ENCODE measurements at regions not wholly inside any gene's neighbourhood (a gene's known extent, or its start where the extent isn't known, plus 50 kb on each side); places are given as distances from the start of the nearest gene placed in this dataset.

- no peak for DNase-seq
Measured at GRCh38 chr1:199678771-199679170, 348.7 kb upstream of the NR5A2 start.

- DNase-seq, result no peak
Measured at GRCh38 chr1:199682081-199682480, 345.4 kb upstream of the NR5A2 start.

- no peak for DNase-seq
Measured at GRCh38 chr1:199684686-199685273, 342.7 kb upstream of the NR5A2 start.

GRCh38 chr1:199685369-199685768, 342.1 kb upstream of the NR5A2 start:
- no peak for DNase-seq

GRCh38 chr1:199687321-199687720, 340.2 kb upstream of the NR5A2 start:
- no peak for DNase-seq

- no peak for DNase-seq
Measured at GRCh38 chr1:199688133-199688676, 339.3 kb upstream of the NR5A2 start.

- DNase-seq, result no peak
Measured at GRCh38 chr1:199688774-199689173, 338.7 kb upstream of the NR5A2 start.

- DNase-seq, result no peak
Measured at GRCh38 chr1:199690496-199690895, 337.0 kb upstream of the NR5A2 start.

GRCh38 chr1:199691540-199691939, 336.0 kb upstream of the NR5A2 start:
- no peak for DNase-seq

GRCh38 chr1:199693724-199694123, 333.8 kb upstream of the NR5A2 start:
- DNase-seq, result no peak

- DNase-seq, result no peak
Measured at GRCh38 chr1:199696225-199696624, 331.3 kb upstream of the NR5A2 start.

GRCh38 chr1:199698222-199698621, 329.3 kb upstream of the NR5A2 start:
- no peak for DNase-seq

- DNase-seq, result no peak
Measured at GRCh38 chr1:199700551-199700950, 327.0 kb upstream of the NR5A2 start.

- DNase-seq, result no peak
Measured at GRCh38 chr1:199701726-199702125, 325.8 kb upstream of the NR5A2 start.

- DNase-seq, result no peak
Measured at GRCh38 chr1:199704231-199704630, 323.3 kb upstream of the NR5A2 start.

- no peak for DNase-seq
Measured at GRCh38 chr1:199705825-199706224, 321.7 kb upstream of the NR5A2 start.

- no peak for DNase-seq
Measured at GRCh38 chr1:199706826-199707606, 320.5 kb upstream of the NR5A2 start.

- no peak for DNase-seq
Measured at GRCh38 chr1:199710974-199711373, 316.5 kb upstream of the NR5A2 start.

- no peak for DNase-seq
Measured at GRCh38 chr1:199716729-199717128, 310.8 kb upstream of the NR5A2 start.

- DNase-seq, result no peak
Measured at GRCh38 chr1:199719156-199719842, 308.2 kb upstream of the NR5A2 start.

GRCh38 chr1:199720496-199720895, 307.0 kb upstream of the NR5A2 start:
- no peak for DNase-seq

- no peak for DNase-seq
Measured at GRCh38 chr1:199721001-199721400, 306.5 kb upstream of the NR5A2 start.

- no peak for DNase-seq
Measured at GRCh38 chr1:199723250-199723956, 304.1 kb upstream of the NR5A2 start.

Data from activated CD4-positive, CD25-positive, alpha-beta regulatory T cell (primary cell).